Immature natural killer cell (primary cell): ENCODE measurements at regions not wholly inside any gene's neighbourhood (a gene's known extent, or its start where the extent isn't known, plus 50 kb on each side); places are given as distances from the start of the nearest gene placed in this dataset.

ENCODE experiments used
- DNase-seq, 3 donors: peaks; one replicate each; pipeline ENCODE4 v3.0.0; 2022; ENCODE audit warnings: mixed read lengths in 1 of 3
- H3K27ac Mint-ChIP-seq, 6 donors: one replicate each; pipeline ENCODE4 v1.8.0; 2020; ENCODE audit warnings: mixed read lengths in 6 of 6, mild to moderate bottlenecking in 5 of 6, inconsistent platforms in 4 of 6, moderate library complexity in 3 of 6
- H3K27me3 Mint-ChIP-seq, 3 donors: one replicate each; pipeline ENCODE4 v1.8.0; 2020 to 2021; ENCODE audit warnings: low read depth in 3 of 3, mild to moderate bottlenecking in 3 of 3, mixed read lengths in 3 of 3, moderate library complexity in 3 of 3, inconsistent platforms in 1 of 3
- H3K36me3 Mint-ChIP-seq, 3 donors: one replicate each; pipeline ENCODE4 v1.8.0; 2020; ENCODE audit warnings: mixed read lengths in 3 of 3, inconsistent platforms in 2 of 3, mild to moderate bottlenecking in 2 of 3
- H3K4me1 Mint-ChIP-seq, 2 donors: one replicate each; pipeline ENCODE4 v1.8.0; 2020; ENCODE audit warnings: inconsistent platforms in 2 of 2, mild to moderate bottlenecking in 2 of 2, mixed read lengths in 2 of 2, moderate library complexity in 1 of 2
- H3K4me3 Mint-ChIP-seq, 5 donors: one replicate each; pipeline ENCODE4 v1.8.0; 2020; ENCODE audit warnings: mild to moderate bottlenecking in 5 of 5, mixed read lengths in 5 of 5, inconsistent platforms in 3 of 5, moderate library complexity in 3 of 5
- H3K9me3 Mint-ChIP-seq, 6 donors: one replicate each; pipeline ENCODE4 v1.8.0; 2020; ENCODE audit warnings: mild to moderate bottlenecking in 6 of 6, mixed read lengths in 6 of 6, inconsistent platforms in 4 of 6, moderate library complexity in 3 of 6

- peaks cover 0 to 13% (median 2%) of the 10 kb centered on the region in 6 donors for H3K9me3 Mint-ChIP-seq
- H3K27me3 Mint-ChIP-seq = peaks cover 0 to 1% (median 1%) of the 10 kb centered on the region in 3 donors
- no peak overlapping the region for H3K27ac Mint-ChIP-seq
- H3K4me3 Mint-ChIP-seq = no peak overlapping the region
- H3K36me3 Mint-ChIP-seq = no peaks in the 10 kb centered on the region
- no peak for DNase-seq
- H3K4me1 Mint-ChIP-seq = no peaks in the 10 kb centered on the region
Observed at GRCh38 chr5:120016717-120017382, 387.5 kb downstream of the FAM170A start.

GRCh38 chr5:120017513-120017912 is 388.2 kb downstream of the FAM170A start:
- Mint-ChIP-seq H3K9me3 (peaks cover 0 to 13% (median 5%) of the 10 kb centered on the region in 6 donors), H3K4me3 (no peak overlapping the region), H3K27ac (no peak overlapping the region), H3K36me3 (no peaks in the 10 kb centered on the region), H3K27me3 (peaks cover 0 to 1% (median under 1%) of the 10 kb centered on the region in 3 donors), H3K4me1 (no peaks in the 10 kb centered on the region)
- no peak for DNase-seq

GRCh38 chr5:120035181-120035580 is 405.8 kb downstream of the FAM170A start:
- no peak overlapping the region for H3K4me3 Mint-ChIP-seq
- no peaks in the 10 kb centered on the region for H3K4me1 Mint-ChIP-seq
- H3K36me3 Mint-ChIP-seq = no peaks in the 10 kb centered on the region
- H3K27me3 Mint-ChIP-seq = peaks cover 0 to 3% (median 0%) of the 10 kb centered on the region in 3 donors
- no peak for DNase-seq
- peaks cover 0 to 8% (median 4%) of the 10 kb centered on the region in 6 donors for H3K9me3 Mint-ChIP-seq
- H3K27ac Mint-ChIP-seq = no peak overlapping the region

GRCh38 chr5:120035815-120036577 is 406.6 kb downstream of the FAM170A start:
- Mint-ChIP-seq H3K9me3 (peaks cover 0 to 13% (median 4%) of the 10 kb centered on the region in 6 donors), H3K4me3 (no peak overlapping the region), H3K27me3 (peaks cover 0 to 3% (median 0%) of the 10 kb centered on the region in 3 donors), H3K27ac (no peak overlapping the region), H3K36me3 (no peaks in the 10 kb centered on the region), H3K4me1 (no peaks in the 10 kb centered on the region)
- no peak for DNase-seq

- H3K4me1 Mint-ChIP-seq = no peaks in the 10 kb centered on the region
- H3K4me3 Mint-ChIP-seq = no peak overlapping the region
- no peaks in the 10 kb centered on the region for H3K36me3 Mint-ChIP-seq
- DNase-seq = no peak
- no peak overlapping the region for H3K27ac Mint-ChIP-seq
- peaks cover 0 to 2% (median 0%) of the 10 kb centered on the region in 3 donors for H3K27me3 Mint-ChIP-seq
- H3K9me3 Mint-ChIP-seq = peaks cover 0 to 12% (median 4%) of the 10 kb centered on the region in 6 donors
Observed at GRCh38 chr5:120037451-120037850, 408.1 kb downstream of the FAM170A start.

- Mint-ChIP-seq H3K27ac (no peak overlapping the region), H3K4me3 (no peak overlapping the region), H3K27me3 (peaks cover 0 to 2% (median 0%) of the 10 kb centered on the region in 3 donors), H3K36me3 (no peaks in the 10 kb centered on the region), H3K4me1 (no peaks in the 10 kb centered on the region), H3K9me3 (peaks cover 0 to 12% (median 1%) of the 10 kb centered on the region in 6 donors)
- DNase-seq = no peak
Observed at GRCh38 chr5:120039111-120039510, 409.8 kb downstream of the FAM170A start.

DNA sequence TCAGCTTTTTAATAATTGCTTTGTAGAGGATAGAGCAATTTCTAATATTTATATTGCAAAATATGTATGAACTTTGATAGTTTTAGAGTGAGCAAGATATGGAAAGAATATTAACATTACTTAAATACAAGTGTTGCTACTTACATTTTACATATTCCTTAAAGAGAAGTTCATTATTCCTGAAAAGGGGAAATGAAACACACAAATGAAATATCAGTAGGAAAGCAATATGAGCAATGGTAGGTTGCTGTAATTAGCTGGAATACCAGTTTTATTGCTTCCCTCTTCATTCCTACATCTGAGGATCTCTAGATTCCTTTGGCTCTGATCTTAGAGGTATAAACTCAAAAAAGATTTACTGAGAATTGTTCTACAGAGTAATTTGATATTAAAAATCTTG is 414.1 kb downstream of the FAM170A start:
- H3K9me3 Mint-ChIP-seq = peaks cover 0 to 8% (median 0%) of the 10 kb centered on the region in 6 donors
- no peaks in the 10 kb centered on the region for H3K36me3 Mint-ChIP-seq
- H3K27me3 Mint-ChIP-seq = no peaks in the 10 kb centered on the region
- no peak overlapping the region for H3K27ac Mint-ChIP-seq
- DNase-seq = no peak
- no peak overlapping the region for H3K4me3 Mint-ChIP-seq
- no peaks in the 10 kb centered on the region for H3K4me1 Mint-ChIP-seq

DNA sequence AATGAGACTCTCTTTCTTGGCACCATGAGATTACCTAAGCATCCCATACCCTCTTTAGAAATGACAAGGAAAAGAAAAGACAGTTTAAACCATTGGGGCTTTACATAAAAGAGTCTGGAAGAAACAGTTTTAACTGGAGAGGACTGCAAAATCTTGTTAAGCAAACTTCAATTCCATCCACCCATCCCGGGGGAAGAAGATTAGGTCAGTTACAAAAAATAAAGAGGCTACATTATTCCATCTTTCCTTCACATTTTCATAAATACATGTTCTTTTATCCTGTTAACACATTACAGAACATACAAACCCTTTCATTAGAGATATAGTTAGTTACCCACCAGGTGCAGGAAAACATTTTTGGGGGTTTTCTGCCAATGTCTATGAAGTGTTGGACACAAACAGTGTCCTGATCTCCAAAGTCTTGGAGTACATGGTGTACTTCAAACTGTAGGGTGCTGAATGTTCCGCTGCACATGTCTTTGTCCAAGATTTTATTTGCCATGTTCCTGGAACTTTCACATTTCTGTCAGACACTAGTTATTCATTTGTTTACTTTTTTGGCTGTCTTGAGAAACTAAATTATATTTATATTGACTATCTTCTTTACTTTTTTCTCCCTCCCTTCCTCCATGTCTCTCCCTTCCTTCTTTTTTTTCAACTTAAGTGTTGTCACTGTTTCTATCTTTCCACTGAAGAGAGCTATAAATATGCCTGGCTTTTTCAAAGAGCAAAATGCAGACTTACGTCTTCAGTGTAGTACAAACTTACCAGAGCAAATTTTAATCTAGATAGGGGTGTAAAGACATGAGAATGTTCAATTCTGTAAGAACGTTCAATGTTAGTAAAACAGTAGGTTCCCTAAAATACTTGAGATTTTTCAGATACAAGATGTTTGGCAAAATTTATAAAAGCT is 410.9 kb upstream of the PRR16 start:
- H3K27ac Mint-ChIP-seq = no peak overlapping the region
- H3K9me3 Mint-ChIP-seq = peaks cover 0 to 3% (median 0%) of the 10 kb centered on the region in 6 donors
- no peaks in the 10 kb centered on the region for H3K4me1 Mint-ChIP-seq
- peaks cover 0 to 2% (median 0%) of the 10 kb centered on the region in 3 donors for H3K27me3 Mint-ChIP-seq
- no peak overlapping the region for H3K4me3 Mint-ChIP-seq
- DNase-seq = no peak
- H3K36me3 Mint-ChIP-seq = no peaks in the 10 kb centered on the region

DNA sequence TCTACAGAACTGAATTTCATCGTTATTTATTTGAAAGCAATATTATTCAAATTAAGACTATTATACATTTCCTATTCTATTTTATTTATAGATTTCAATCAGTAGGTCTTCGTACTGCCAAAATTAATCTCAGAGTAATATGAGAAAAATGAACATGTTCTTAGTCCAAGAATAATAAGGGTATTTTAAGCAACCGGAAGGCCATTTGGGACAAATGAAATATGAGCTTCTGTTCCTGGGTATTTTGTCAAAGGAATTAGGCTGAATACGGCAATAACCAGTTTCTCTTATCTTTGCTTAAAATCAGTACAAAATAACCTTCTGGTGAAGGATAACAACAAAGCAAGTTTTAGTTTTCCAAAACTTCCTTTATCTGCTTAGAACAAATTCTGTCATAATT is 410.3 kb upstream of the PRR16 start:
- no peaks in the 10 kb centered on the region for H3K36me3 Mint-ChIP-seq
- H3K4me1 Mint-ChIP-seq = no peaks in the 10 kb centered on the region
- no peak overlapping the region for H3K4me3 Mint-ChIP-seq
- peaks cover 0 to 3% (median 0%) of the 10 kb centered on the region in 6 donors for H3K9me3 Mint-ChIP-seq
- H3K27ac Mint-ChIP-seq = no peak overlapping the region
- DNase-seq = no peak
- peaks cover 0 to 2% (median 0%) of the 10 kb centered on the region in 3 donors for H3K27me3 Mint-ChIP-seq

DNA sequence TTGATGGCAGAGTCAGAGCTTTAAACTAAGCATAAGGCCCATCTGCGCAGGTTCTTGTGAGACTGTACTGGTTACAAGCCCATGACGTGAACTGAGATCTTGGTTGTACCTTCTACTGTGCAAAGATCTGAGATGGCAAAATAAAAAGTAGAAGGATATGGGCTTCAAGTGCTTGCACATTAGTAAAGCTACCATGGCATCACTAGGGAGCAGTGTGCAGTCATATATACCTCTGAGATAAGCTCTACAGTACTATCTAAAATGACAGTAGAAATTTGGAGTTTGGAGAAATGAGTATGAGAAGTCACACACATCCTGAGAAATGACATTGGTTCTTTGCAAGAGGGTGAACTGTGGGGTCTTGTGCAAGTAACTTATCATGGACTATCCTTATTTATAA is 408.2 kb upstream of the PRR16 start:
- H3K4me3 Mint-ChIP-seq = no peak overlapping the region
- H3K36me3 Mint-ChIP-seq = no peaks in the 10 kb centered on the region
- H3K27ac Mint-ChIP-seq = no peak overlapping the region
- H3K9me3 Mint-ChIP-seq = peaks cover 0 to 4% (median 0%) of the 10 kb centered on the region in 6 donors
- no peaks in the 10 kb centered on the region for H3K27me3 Mint-ChIP-seq
- peak in 2 of 3 donors; percentile 1 to 2 for DNase-seq
- no peaks in the 10 kb centered on the region for H3K4me1 Mint-ChIP-seq

DNA sequence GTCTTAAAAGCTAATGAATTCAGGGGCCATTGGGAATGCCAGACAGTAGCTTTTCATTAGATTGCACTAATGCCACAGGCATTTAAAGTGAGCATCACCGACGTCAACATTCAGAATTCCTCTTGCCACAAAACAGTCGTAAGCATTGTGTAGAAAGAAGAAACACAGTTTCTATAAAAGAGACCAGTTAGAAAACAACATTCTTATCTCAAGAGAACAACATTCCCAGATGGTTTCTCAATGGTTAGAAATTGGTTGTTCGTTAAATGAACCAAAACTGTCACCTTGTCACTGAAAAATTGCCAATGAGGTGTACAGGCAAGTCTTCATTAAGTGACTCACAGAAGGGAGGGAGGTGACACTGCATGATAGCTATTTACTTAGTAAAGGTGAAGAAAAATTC is 401.6 kb upstream of the PRR16 start:
- Mint-ChIP-seq H3K36me3 (no peaks in the 10 kb centered on the region), H3K4me3 (no peak overlapping the region), H3K9me3 (peaks cover 0 to 4% (median under 1%) of the 10 kb centered on the region in 6 donors), H3K4me1 (no peaks in the 10 kb centered on the region), H3K27ac (no peak overlapping the region), H3K27me3 (peaks cover 0 to 1% (median 0%) of the 10 kb centered on the region in 3 donors)
- no peak for DNase-seq

- peaks cover 0 to 1% (median 0%) of the 10 kb centered on the region in 6 donors for H3K9me3 Mint-ChIP-seq
- no peak overlapping the region for H3K4me3 Mint-ChIP-seq
- H3K36me3 Mint-ChIP-seq = no peaks in the 10 kb centered on the region
- no peaks in the 10 kb centered on the region for H3K27me3 Mint-ChIP-seq
- no peaks in the 10 kb centered on the region for H3K4me1 Mint-ChIP-seq
- DNase-seq = no peak
- H3K27ac Mint-ChIP-seq = no peak overlapping the region
Observed at GRCh38 chr5:120072068-120072761, 391.9 kb upstream of the PRR16 start.

DNA sequence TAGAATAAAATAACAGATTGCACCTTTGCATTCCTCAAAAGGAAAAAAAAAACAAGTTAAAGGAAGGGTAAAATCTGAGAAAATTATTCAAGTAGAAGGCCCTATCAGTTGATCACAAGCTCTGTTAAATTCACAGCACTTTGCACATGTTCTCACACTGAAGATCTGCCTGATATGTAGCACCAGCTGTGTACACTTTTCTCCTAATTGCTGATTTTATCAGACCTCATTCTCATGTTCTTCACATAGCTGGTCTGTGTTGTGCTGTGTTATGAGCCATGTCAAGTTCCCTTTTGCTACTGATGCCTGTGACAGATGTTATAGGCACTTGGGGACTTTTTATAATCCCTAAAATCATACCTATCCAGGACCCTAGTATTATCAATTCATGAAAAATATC is 390.4 kb upstream of the PRR16 start:
- DNase-seq = no peak
- H3K27ac Mint-ChIP-seq = no peak overlapping the region
- H3K4me3 Mint-ChIP-seq = no peak overlapping the region
- H3K4me1 Mint-ChIP-seq = no peaks in the 10 kb centered on the region
- no peaks in the 10 kb centered on the region for H3K27me3 Mint-ChIP-seq
- peaks cover 0 to 5% (median 2%) of the 10 kb centered on the region in 6 donors for H3K9me3 Mint-ChIP-seq
- H3K36me3 Mint-ChIP-seq = no peaks in the 10 kb centered on the region
